Ishikawa (cell line): ENCODE measurements at regions not wholly inside any gene's neighbourhood (a gene's known extent, or its start where the extent isn't known, plus 50 kb on each side); places are given as distances from the start of the nearest gene placed in this dataset.

ENCODE experiments used
- CEBPB ChIP-seq: IDR thresholded peaks from 2 replicates; pipeline ENCODE4 v1.6.1; 2012
- CREB1 ChIP-seq: IDR thresholded peaks from 2 replicates; pipeline ENCODE4 v1.6.1; 2012; ENCODE audit warnings: low read depth
- EGR1 ChIP-seq: IDR thresholded peaks from 2 replicates; pipeline ENCODE4 v1.6.1; 2012
- EP300 ChIP-seq: IDR thresholded peaks from 2 replicates; pipeline ENCODE4 v1.6.1; 2012; ENCODE audit warnings: borderline replicate concordance
- FOXM1 ChIP-seq: IDR thresholded peaks from 2 replicates; pipeline ENCODE4 v1.6.1; 2012; ENCODE audit warnings: low read depth, borderline replicate concordance
- MAX ChIP-seq: IDR thresholded peaks from 2 replicates; pipeline ENCODE4 v1.6.1; 2012
- NFIC ChIP-seq: IDR thresholded peaks from 2 replicates; pipeline ENCODE4 v1.6.1; 2012
- RAD21 ChIP-seq: IDR thresholded peaks from 2 replicates; pipeline ENCODE4 v1.6.1; 2012; ENCODE audit warnings: low read depth
- REST ChIP-seq: IDR thresholded peaks from 2 replicates; pipeline ENCODE4 v1.6.1; 2012; ENCODE audit warnings: low read depth, mild to moderate bottlenecking
- TAF1 ChIP-seq: IDR thresholded peaks from 2 replicates; pipeline ENCODE4 v1.6.1; 2012; ENCODE audit warnings: low read depth, mild to moderate bottlenecking
- TCF12 ChIP-seq: IDR thresholded peaks from 2 replicates; pipeline ENCODE4 v1.6.1; 2012; ENCODE audit warnings: low read depth
- TEAD4 ChIP-seq: IDR thresholded peaks from 2 replicates; pipeline ENCODE4 v1.6.1; 2012
- YY1 ChIP-seq: IDR thresholded peaks from 2 replicates; pipeline ENCODE4 v1.6.1; 2012; ENCODE audit warnings: low read depth
- ZBTB7A ChIP-seq: IDR thresholded peaks from 2 replicates; pipeline ENCODE4 v1.6.1; 2012; ENCODE audit warnings: low read depth
- TF ChIP-seq, protein P1 (sequence below): IDR thresholded peaks from 2 replicates; pipeline ENCODE4 v1.6.1; 2012

DNA sequence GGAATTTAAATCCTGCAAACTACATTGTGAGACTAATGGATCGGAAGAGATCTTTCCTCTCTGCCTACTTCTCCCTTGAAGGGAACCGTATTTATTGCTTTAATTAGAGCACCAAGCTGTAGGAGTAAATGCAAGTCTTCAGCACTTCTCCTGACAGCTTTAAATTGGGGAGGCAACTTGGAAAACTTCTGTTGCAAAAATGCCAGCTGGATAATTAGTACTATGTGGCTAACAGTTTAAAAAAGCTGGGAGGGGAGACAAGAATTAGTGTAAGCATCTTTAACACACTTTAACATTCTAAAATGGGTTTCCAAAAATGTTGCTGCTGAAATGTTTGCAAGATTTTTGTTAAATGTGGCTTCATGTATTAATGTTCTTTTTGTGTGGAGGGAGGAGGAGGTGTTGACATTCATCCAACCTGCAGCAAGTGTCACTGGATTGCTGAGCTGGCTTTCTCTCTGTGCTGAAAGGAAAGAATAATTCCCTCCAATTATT lies 108.5 kb downstream of the PCTP start:
- TF ChIP-seq EGR1 (no peak), CREB1 (no peak), CEBPB (no peak), EP300 (no peak), ZBTB7A (no peak), REST (no peak), FOXM1 (no peak), TEAD4 (no peak), NFIC (no peak), RAD21 (no peak), YY1 (no peak), MAX (no peak), TAF1 (no peak)
- TF ChIP-seq, protein P1, sequence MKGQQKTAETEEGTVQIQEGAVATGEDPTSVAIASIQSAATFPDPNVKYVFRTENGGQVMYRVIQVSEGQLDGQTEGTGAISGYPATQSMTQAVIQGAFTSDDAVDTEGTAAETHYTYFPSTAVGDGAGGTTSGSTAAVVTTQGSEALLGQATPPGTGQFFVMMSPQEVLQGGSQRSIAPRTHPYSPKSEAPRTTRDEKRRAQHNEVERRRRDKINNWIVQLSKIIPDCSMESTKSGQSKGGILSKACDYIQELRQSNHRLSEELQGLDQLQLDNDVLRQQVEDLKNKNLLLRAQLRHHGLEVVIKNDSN = no peak

GRCh38 chr17:55865072-55865762 lies 114.4 kb downstream of the PCTP start:
- TF ChIP-seq TAF1 = no peak
- no peak for TF ChIP-seq CEBPB
- no peak for TF ChIP-seq ZBTB7A
- TF ChIP-seq MAX = no peak
- no peak for TF ChIP-seq RAD21
- no peak for TF ChIP-seq EGR1
- no peak for TF ChIP-seq TCF12
- TF ChIP-seq TEAD4 = no peak
- no peak for TF ChIP-seq YY1
- no peak for TF ChIP-seq REST
- TF ChIP-seq FOXM1 = no peak
- no peak for TF ChIP-seq EP300
- TF ChIP-seq, protein P1 = no peak
- no peak for TF ChIP-seq NFIC
- no peak for TF ChIP-seq CREB1

GRCh38 chr17:55870044-55870443 lies 119.2 kb downstream of the PCTP start:
- no peak for TF ChIP-seq TAF1
- no peak for TF ChIP-seq MAX
- TF ChIP-seq RAD21 = no peak
- no peak for TF ChIP-seq TEAD4
- no peak for TF ChIP-seq EGR1
- TF ChIP-seq ZBTB7A = no peak
- TF ChIP-seq CEBPB = no peak
- TF ChIP-seq NFIC = no peak

- TF ChIP-seq MAX (no peak), REST (no peak), ZBTB7A (no peak), EP300 (no peak), TAF1 (no peak), TEAD4 (no peak), EGR1 (no peak), TCF12 (no peak), CEBPB (no peak), CREB1 (no peak)
- TF ChIP-seq, protein P1 = no peak
Measured at GRCh38 chr17:55872374-55872773, 121.5 kb downstream of the PCTP start.
